Naive B cell (primary cell): ENCODE measurements at regions not wholly inside any gene's neighbourhood (a gene's known extent, or its start where the extent isn't known, plus 50 kb on each side); places are given as distances from the start of the nearest gene placed in this dataset.

ENCODE experiments used
- ATAC-seq, 2 donors: fragments of 150-1000 bp; cut with Tn5 transposase; 2 replicates each; pipeline ENCODE4 v1.10.0; 2021; ENCODE audit warnings: low read depth in 2 of 2, mild to moderate bottlenecking in 2 of 2, moderate library complexity in 2 of 2
- DNase-seq: peaks from one replicate; pipeline ENCODE4 v3.0.0; 2022
- H3K27ac Mint-ChIP-seq, 6 donors: one replicate each; pipeline ENCODE4 v1.8.0; 2020 to 2022; ENCODE audit warnings: mild to moderate bottlenecking in 6 of 6, mixed read lengths in 6 of 6, moderate library complexity in 5 of 6, inconsistent platforms in 2 of 6
- H3K27me3 Mint-ChIP-seq, 3 donors: one replicate each; pipeline ENCODE4 v1.8.0; 2021 to 2022; ENCODE audit warnings: mixed read lengths in 3 of 3, mild to moderate bottlenecking in 1 of 3
- H3K36me3 Mint-ChIP-seq, 2 donors: one replicate each; pipeline ENCODE4 v1.8.0; 2020 to 2022; ENCODE audit warnings: mixed read lengths in 2 of 2, inconsistent platforms in 1 of 2, mild to moderate bottlenecking in 1 of 2
- H3K4me1 Mint-ChIP-seq, 3 donors: one replicate each; pipeline ENCODE4 v1.8.0; 2020 to 2022; ENCODE audit warnings: mixed read lengths in 3 of 3, inconsistent platforms in 1 of 3, mild to moderate bottlenecking in 1 of 3, moderate library complexity in 1 of 3
- H3K4me3 Mint-ChIP-seq, 8 donors: one replicate each; pipeline ENCODE4 v1.8.0; 2020 to 2022; ENCODE audit warnings: mild to moderate bottlenecking in 8 of 8, mixed read lengths in 8 of 8, moderate library complexity in 8 of 8, inconsistent platforms in 2 of 8
- H3K9me3 Mint-ChIP-seq, 7 donors: one replicate each; pipeline ENCODE4 v1.8.0; 2020 to 2022; ENCODE audit warnings: mixed read lengths in 7 of 7, mild to moderate bottlenecking in 5 of 7, inconsistent platforms in 2 of 7, moderate library complexity in 1 of 7

DNA sequence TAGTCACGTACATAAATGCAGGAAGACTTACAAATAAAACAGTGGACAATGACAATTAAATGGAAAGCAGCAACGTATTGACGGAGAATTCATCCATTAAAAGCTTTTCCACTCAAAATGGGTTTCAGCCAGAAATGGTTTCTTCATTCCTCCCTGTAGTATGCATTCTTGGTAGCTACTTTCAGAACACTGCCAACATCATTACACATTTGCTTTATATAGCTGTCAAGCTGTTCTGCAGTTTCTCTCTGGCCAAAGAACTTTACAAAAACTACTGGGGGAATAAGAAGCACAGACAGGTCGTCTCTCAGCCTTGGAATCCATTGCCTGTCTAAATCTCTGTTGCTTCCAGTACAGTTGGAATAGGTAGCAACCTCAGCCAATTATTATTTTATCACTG is 84.1 kb upstream of the NCKAP5 start:
- ATAC-seq (no peak), DNase-seq (no peak)
- Mint-ChIP-seq H3K27ac (no peak overlapping the region), H3K36me3 (no peaks in the 10 kb centered on the region), H3K4me1 (no peaks in the 10 kb centered on the region), H3K27me3 (no peaks in the 10 kb centered on the region), H3K4me3 (no peak overlapping the region), H3K9me3 (peaks cover 1 to 27% (median 7%) of the 10 kb centered on the region in 7 donors)

DNA sequence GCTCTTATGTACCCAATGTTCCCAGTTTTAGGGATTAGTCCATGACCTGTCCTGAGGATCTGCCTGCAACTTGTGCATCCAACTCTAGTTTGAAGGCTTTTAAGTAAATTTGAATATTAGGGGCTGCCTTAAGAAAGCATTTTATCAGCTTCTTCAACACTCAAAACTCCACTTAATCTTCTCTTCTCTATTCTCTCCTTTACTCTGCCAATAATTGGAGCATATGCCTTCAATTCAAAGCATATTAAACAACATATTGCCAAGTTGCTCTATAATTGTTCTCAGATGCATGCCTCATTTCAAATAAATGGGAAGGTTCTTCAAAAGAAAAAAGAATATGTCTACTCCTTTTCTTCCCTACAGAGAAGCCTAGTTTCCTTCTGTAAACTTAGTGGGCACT is 84.8 kb upstream of the NCKAP5 start:
- no peak for ATAC-seq

GRCh38 chr2:133654949-133655348 is 86.7 kb upstream of the NCKAP5 start:
- peaks cover 0 to 16% (median 2%) of the 10 kb centered on the region in 7 donors for H3K9me3 Mint-ChIP-seq
- DNase-seq (no peak), ATAC-seq (no peak)
- no peaks in the 10 kb centered on the region for H3K27me3 Mint-ChIP-seq
- no peaks in the 10 kb centered on the region for H3K36me3 Mint-ChIP-seq
- no peaks in the 10 kb centered on the region for H3K4me1 Mint-ChIP-seq
- H3K27ac Mint-ChIP-seq, result no peak overlapping the region
- no peak overlapping the region for H3K4me3 Mint-ChIP-seq

More for the DNA sequence above, 84.8 kb upstream of the NCKAP5 start:
- H3K9me3 Mint-ChIP-seq, result peaks cover 2 to 27% (median 5%) of the 10 kb centered on the region in 7 donors
- H3K4me1 Mint-ChIP-seq, result no peaks in the 10 kb centered on the region
- DNase-seq, result no peak
- H3K36me3 Mint-ChIP-seq, result no peaks in the 10 kb centered on the region
- no peak overlapping the region for H3K27ac Mint-ChIP-seq
- no peaks in the 10 kb centered on the region for H3K27me3 Mint-ChIP-seq
- no peak overlapping the region for H3K4me3 Mint-ChIP-seq

DNA sequence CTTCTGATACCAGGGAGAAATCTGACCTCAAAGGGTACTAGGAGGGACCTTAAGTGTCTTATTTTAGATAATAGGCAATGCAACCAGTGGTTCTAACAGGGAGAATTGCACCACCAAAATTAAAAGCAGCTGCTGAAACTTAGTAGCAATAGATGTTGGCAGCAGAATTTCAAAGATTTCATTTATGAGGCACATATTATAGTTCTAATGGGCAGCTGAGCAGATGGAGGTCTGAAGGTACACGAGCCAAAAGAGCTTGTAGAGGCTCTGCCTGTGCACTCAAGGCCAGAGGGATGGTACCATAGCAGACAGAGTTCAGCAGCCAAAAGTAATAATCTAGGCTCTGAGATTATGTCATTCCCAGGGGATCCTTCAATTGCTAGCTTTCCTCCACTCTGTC is 87.3 kb upstream of the NCKAP5 start:
- Mint-ChIP-seq H3K36me3 (no peaks in the 10 kb centered on the region), H3K27ac (no peak overlapping the region), H3K4me1 (no peaks in the 10 kb centered on the region), H3K4me3 (no peak overlapping the region), H3K9me3 (peaks cover 0 to 9% (median 2%) of the 10 kb centered on the region in 7 donors), H3K27me3 (no peaks in the 10 kb centered on the region)
- ATAC-seq (no peak), DNase-seq (no peak)

- Mint-ChIP-seq H3K4me3 (no peak overlapping the region), H3K27me3 (no peaks in the 10 kb centered on the region), H3K4me1 (no peaks in the 10 kb centered on the region), H3K36me3 (no peaks in the 10 kb centered on the region), H3K27ac (no peak overlapping the region), H3K9me3 (peaks cover 0 to 4% (median 0%) of the 10 kb centered on the region in 7 donors)
- DNase-seq, result no peak
- ATAC-seq, result no peak
These were observed 89.3 kb upstream of the NCKAP5 start for GRCh38 chr2:133657591-133657990.

DNA sequence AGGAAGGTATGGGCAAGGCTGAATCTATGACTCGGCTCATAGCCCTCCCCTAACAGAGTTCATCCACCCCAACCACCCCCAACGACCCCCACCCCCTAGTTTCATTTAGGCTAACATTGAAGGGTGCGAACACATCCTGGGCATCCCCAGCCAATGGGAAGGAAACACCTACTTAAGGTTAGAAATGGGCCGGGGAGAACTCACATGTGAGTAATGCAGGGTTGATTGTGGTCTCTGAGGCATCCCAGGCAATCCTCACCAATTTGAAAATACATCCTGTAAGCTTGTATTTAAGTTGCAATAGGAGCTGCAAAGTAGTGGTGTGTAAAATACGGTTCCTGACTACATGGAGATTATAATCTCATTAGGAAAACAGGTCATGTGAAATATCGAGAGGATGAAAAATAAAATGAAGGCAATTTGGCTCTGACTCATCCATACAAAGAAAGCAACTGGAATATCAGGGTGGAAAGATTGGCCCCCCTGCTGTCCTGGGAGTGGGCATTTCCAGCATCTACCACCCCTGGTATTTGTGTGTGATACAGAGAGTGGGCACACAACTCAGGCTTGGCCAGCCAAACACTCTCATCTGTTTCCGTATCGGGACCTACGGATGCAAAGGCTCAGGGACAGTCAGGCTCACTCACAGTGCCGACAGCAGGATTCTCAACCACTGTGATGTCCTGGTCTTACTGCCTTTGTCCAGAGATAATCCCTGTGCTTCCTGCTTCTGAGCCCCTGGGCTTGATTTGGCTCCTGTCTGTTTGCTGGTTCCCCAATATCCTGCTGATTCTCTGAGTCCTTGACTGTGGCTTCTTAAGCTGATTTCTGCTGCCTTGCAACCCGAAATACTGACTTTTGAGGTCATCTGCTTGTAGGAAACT is 90.0 kb upstream of the NCKAP5 start:
- Mint-ChIP-seq H3K27me3 (no peaks in the 10 kb centered on the region), H3K4me1 (no peaks in the 10 kb centered on the region), H3K27ac (no peak overlapping the region)

DNA sequence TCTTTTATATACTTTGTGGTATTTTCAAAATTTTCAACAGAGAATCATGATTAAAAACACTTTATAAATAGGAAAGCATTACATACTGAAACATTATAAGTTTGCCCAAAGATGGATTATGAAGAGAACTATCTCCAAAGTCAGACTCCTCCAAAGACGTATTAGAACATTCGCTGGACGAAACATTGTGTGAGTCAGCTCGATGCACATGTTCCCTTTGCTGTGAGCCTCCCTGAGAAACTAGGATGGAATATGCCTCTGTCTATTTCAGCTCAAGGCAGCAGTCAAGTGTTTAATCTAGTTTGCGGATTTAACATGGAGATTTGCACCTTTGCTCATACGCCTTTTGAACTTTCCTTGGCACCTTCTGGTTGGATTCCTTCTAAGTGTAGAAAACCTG is 92.2 kb upstream of the NCKAP5 start:
- no peak for ATAC-seq
- no peaks in the 10 kb centered on the region for H3K4me1 Mint-ChIP-seq
- DNase-seq, result no peak
- peaks cover 0 to 5% (median 2%) of the 10 kb centered on the region in 7 donors for H3K9me3 Mint-ChIP-seq
- no peaks in the 10 kb centered on the region for H3K36me3 Mint-ChIP-seq
- H3K27ac Mint-ChIP-seq, result no peak overlapping the region
- H3K4me3 Mint-ChIP-seq, result no peak overlapping the region
- H3K27me3 Mint-ChIP-seq, result no peaks in the 10 kb centered on the region

More for the DNA sequence above, 90.0 kb upstream of the NCKAP5 start:
- Mint-ChIP-seq H3K9me3 (peaks cover 0 to 4% (median 0%) of the 10 kb centered on the region in 7 donors), H3K4me3 (no peak overlapping the region), H3K36me3 (no peaks in the 10 kb centered on the region)
- no peak for DNase-seq
- ATAC-seq, result no peak

DNA sequence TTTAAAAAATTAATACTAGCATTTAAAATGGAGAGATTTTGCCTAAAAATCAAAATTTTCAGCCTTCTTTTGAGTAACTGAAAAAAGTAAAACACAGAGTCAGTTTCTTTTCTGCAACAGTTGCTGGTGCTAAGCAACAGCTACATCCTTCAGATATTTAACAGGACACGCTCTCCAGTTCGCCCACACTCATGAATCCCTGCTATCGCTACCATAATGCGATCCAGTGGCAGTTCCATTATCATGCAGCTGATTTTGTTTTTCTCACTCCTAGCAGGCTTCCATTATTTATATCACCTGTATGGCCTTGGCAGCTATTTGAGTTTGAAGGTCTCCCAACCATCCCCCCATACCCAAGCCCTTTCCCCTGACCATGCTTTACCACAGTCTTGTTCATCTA is 93.1 kb upstream of the NCKAP5 start:
- peaks cover 0 to 5% (median 2%) of the 10 kb centered on the region in 7 donors for H3K9me3 Mint-ChIP-seq
- no peaks in the 10 kb centered on the region for H3K27me3 Mint-ChIP-seq
- no peak overlapping the region for H3K4me3 Mint-ChIP-seq
- DNase-seq (no peak), ATAC-seq (no peak)
- H3K4me1 Mint-ChIP-seq, result no peaks in the 10 kb centered on the region
- H3K36me3 Mint-ChIP-seq, result no peaks in the 10 kb centered on the region
- no peak overlapping the region for H3K27ac Mint-ChIP-seq

GRCh38 chr2:133666621-133667020 is 98.4 kb upstream of the NCKAP5 start:
- H3K36me3 Mint-ChIP-seq, result no peaks in the 10 kb centered on the region
- no peak overlapping the region for H3K27ac Mint-ChIP-seq
- H3K4me3 Mint-ChIP-seq, result no peak overlapping the region
- no peaks in the 10 kb centered on the region for H3K4me1 Mint-ChIP-seq
- ATAC-seq (no peak), DNase-seq (no peak)
- H3K9me3 Mint-ChIP-seq, result peaks cover 4 to 26% (median 14%) of the 10 kb centered on the region in 7 donors
- no peaks in the 10 kb centered on the region for H3K27me3 Mint-ChIP-seq

GRCh38 chr2:133667085-133667484 is 98.8 kb upstream of the NCKAP5 start:
- Mint-ChIP-seq H3K4me3 (no peak overlapping the region), H3K4me1 (no peaks in the 10 kb centered on the region), H3K27ac (no peak overlapping the region), H3K36me3 (no peaks in the 10 kb centered on the region), H3K27me3 (no peaks in the 10 kb centered on the region), H3K9me3 (peaks cover 4 to 26% (median 14%) of the 10 kb centered on the region in 7 donors)
- no peak for DNase-seq
- no peak for ATAC-seq

DNA sequence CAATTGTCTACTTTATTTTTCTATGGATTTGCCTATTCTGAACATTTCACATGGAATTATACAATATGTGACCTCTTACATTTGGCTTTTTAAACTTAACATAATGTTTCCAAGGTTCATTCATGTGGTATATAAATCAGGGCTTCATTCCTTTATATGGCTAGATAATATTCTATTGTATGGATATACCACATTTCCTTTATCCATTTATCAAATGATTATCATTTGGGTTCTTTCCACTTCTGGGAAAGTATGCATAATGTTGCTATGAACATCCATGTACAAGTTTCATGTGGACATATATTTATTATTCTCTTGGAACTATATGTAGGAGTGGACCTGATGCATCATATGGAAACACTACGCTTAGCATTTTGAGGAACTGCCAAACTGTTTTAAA is 99.7 kb upstream of the NCKAP5 start:
- H3K4me3 Mint-ChIP-seq, result no peak overlapping the region
- H3K9me3 Mint-ChIP-seq, result peaks cover 4 to 26% (median 14%) of the 10 kb centered on the region in 7 donors
- ATAC-seq (no peak), DNase-seq (no peak)
- no peaks in the 10 kb centered on the region for H3K36me3 Mint-ChIP-seq
- no peaks in the 10 kb centered on the region for H3K27me3 Mint-ChIP-seq
- peak overlapping the region in 1 of 6 donors; percentile 38 for H3K27ac Mint-ChIP-seq
- no peaks in the 10 kb centered on the region for H3K4me1 Mint-ChIP-seq

GRCh38 chr2:133668547-133668946 is 100.3 kb upstream of the NCKAP5 start:
- Mint-ChIP-seq H3K9me3 (peaks cover 4 to 25% (median 14%) of the 10 kb centered on the region in 7 donors), H3K4me3 (no peak overlapping the region), H3K36me3 (no peaks in the 10 kb centered on the region), H3K4me1 (no peaks in the 10 kb centered on the region), H3K27ac (no peak overlapping the region), H3K27me3 (no peaks in the 10 kb centered on the region)
- DNase-seq (no peak), ATAC-seq (no peak)

DNA sequence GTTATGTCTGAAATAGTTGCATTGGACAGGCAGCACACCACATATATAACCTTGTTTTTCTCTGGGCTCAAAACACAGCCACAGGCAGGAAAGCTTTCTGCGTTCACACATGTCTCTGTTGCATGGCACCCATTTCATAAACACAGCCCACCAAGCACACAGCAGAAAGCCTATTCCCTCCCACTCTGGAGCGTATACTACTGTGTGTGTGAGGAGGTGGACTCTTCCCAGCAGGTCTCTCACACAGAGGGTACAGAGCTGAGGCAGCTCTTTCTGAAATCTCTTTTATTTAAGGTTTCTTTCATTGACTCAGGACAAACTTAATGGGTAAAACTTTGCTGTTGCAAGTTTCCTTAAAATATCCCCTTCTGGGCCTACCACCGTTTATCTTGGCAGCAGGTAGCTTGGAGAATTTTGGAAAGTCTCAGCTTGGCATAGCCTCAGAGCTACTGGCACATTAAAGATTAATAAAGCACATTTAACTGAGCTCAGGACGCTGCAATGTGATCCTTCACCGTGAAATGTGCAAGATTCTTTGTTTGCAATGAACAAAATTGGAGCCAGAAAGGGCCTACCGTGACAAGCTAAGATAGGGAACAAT is 105.1 kb upstream of the NCKAP5 start:
- no peak for DNase-seq
- no peak overlapping the region for H3K4me3 Mint-ChIP-seq

DNA sequence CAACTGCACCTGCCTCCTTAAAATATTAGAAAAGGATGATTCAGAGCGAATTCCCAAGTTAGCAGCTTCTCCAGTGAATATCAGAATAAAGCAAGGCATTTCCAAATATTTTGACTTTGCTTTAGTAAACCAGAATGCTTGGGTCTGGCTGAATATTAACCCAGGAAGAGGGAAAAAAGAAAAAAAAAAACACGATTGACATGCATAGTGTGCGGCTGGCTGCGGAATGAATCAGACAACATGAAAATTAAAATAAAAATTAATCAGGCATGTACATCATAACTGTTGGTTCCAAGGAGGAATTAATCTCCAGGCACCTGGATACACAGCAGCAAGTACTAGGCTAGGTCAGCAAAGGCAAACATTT is 105.8 kb upstream of the NCKAP5 start:
- H3K4me1 Mint-ChIP-seq, result no peaks in the 10 kb centered on the region

More for the DNA sequence above, 105.1 kb upstream of the NCKAP5 start:
- Mint-ChIP-seq H3K9me3 (peaks cover 4 to 15% (median 8%) of the 10 kb centered on the region in 7 donors), H3K27me3 (peaks cover 8 to 12% (median 11%) of the 10 kb centered on the region in 3 donors), H3K4me1 (no peaks in the 10 kb centered on the region), H3K27ac (no peak overlapping the region), H3K36me3 (no peaks in the 10 kb centered on the region)
- no peak for ATAC-seq

More for the DNA sequence above, 105.8 kb upstream of the NCKAP5 start:
- DNase-seq, result no peak
- Mint-ChIP-seq H3K27ac (no peak overlapping the region), H3K27me3 (peaks cover 8 to 12% (median 11%) of the 10 kb centered on the region in 3 donors), H3K4me3 (no peak overlapping the region), H3K9me3 (peaks cover 0 to 9% (median 3%) of the 10 kb centered on the region in 7 donors), H3K36me3 (no peaks in the 10 kb centered on the region)
- ATAC-seq, result no peak
